ENCODE measurements at regions not wholly inside any gene's neighbourhood (a gene's known extent, or its start where the extent isn't known, plus 50 kb on each side); places are given as distances from the start of the nearest gene placed in this dataset.

DNA sequence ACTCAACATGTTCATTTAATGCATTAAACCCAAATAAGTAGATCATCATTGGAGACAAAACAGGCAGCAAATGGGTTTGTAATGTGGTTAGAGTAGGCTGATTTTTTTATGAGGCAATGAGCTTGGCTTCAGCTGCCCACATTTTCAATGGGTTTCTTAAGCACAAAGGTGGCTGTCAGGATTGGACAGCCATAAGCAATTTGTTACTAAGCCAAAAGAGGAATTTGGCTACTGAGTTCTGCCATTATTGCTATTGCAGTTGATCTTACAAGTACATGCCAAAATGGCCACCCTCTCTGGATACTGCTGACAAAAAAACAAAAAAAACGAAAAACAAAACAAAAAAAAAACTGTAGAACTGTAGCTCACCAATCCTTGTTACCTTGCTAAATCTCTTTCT, 1348.0 kb upstream of the PIK3C3 start:
- no peak for DNase-seq (ENCODE audit: low read depth in 3 of 3, low spot score in 1 of 3)

GRCh38 chr18:40583671-40584070, 1371.4 kb upstream of the PIK3C3 start:
- no peak for DNase-seq (ENCODE audit: low read depth in 3 of 3, low spot score in 1 of 3)

- no peak for DNase-seq (ENCODE audit: low read depth in 3 of 3, low spot score in 1 of 3)
Measured at GRCh38 chr18:40582105-40582504, 1372.9 kb upstream of the PIK3C3 start.

- no peak for DNase-seq (ENCODE audit: low read depth in 3 of 3, low spot score in 1 of 3)
Measured at GRCh38 chr18:40577981-40578365, 1377.1 kb upstream of the PIK3C3 start.

DNA sequence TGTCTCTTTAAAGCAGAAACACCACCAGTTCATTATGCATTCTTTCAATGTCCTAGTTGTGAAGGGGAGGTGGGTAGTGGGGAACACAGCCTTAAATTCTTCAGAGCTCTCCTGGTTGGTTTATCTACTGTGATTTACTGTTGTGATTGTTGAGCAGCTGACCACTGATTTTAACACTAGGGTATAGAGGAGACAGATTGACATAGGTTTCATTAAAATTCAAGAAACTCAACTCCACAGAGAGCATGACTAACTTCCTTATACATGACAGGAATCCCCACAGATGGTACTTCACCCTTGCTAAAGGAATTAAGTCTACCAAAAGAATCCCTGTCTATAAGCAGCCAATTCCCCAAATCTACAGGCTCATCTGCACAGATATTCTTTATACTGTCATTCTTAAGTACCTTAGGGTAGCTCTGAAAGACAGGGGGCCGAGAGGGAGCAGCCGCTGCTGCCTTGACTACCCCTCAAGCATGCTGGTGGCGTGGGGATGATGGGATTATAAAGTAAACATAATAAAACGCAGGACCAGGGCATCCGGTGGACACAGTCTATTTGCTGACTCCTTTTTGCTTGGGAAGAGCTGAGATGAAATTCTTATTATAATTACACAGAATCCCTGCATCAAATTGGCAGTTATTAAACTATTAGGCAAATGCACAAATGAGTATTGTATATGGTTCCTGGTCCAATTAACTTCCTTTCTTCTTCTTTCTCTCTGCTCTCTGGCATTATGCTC, 1377.6 kb upstream of the PIK3C3 start:
- DNase-seq (ENCODE audit: low read depth in 3 of 3, low spot score in 1 of 3), result no peak

GRCh38 chr18:40576507-40577115, 1378.4 kb upstream of the PIK3C3 start:
- no peak for DNase-seq (ENCODE audit: low read depth in 3 of 3, low spot score in 1 of 3)

GRCh38 chr18:40570615-40571014, 1384.4 kb upstream of the PIK3C3 start:
- no peak for DNase-seq (ENCODE audit: low read depth in 3 of 3, low spot score in 1 of 3)

- no peak for DNase-seq (ENCODE audit: low read depth in 3 of 3, low spot score in 1 of 3)
Measured at GRCh38 chr18:40569605-40570004, 1385.4 kb upstream of the PIK3C3 start.

GRCh38 chr18:40566510-40566844, 1388.6 kb upstream of the PIK3C3 start:
- no peak for DNase-seq (ENCODE audit: low read depth in 3 of 3, low spot score in 1 of 3)

DNA sequence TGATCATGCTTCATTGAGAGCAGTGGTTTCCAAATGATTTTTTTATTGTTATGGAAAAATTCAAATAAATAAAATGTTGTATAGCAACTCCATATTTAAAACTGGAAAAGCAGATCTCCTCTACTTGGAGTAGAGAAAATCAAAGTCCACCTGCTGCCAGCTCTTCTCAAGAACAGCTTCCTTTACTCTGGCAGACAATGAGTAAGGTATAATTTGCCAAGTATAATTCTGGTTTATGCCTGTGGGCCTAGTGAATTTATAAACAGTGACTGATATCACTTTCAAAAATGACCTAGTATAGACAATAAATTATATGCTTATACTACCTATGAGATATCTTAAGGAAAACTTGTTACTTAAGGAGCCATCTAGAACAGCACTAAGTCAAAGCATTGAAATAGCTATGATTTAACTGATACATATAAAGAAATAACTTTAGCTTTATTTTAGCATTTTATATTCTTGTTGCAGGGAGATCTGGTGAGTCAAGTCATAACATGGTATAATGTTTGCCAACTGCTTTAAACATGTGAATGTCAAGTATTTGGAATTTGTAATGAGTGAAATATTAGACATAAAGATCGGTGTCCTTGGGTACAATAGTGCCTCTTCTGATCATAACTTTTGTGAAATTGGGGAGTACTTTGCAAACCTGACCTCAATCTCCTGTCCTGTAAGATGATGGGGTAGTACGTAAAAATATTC, 1389.1 kb upstream of the PIK3C3 start:
- no peak for DNase-seq (ENCODE audit: low read depth in 3 of 3, low spot score in 1 of 3)

- DNase-seq (ENCODE audit: low read depth in 3 of 3, low spot score in 1 of 3), result no peak
Measured at GRCh38 chr18:40559556-40559955, 1395.5 kb upstream of the PIK3C3 start.

DNA sequence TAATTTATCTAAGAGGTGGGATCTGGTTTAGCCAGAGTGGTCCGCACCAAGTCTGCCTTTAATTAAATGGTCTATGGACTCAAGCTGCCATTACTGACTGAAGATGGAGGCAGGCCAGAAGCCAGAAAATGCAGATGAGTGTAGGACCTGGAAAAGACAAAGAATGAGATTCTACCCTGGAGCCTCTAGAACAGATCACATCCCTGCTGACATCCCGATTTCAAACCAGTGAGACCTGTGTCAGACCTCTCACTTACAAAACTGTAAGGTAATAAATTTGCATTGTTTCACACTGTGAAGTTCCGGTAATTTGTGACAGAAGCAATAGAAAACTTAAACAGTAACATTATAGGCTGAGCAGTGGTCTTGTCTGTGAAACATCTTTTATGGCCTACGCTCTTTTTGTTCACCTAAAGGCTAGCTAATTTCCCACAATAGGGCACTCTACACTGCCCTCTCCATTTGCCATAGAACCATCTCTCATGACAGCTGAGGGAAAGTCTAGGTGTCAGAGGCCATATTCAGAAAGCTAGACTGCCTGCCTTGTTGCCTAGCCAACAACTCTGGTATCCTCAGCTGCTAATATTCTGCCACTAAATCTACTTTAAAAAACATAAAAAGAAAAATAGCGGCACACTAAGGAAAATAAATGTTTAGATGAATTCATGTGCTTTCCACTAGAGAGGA, 1396.2 kb upstream of the PIK3C3 start:
- DNase-seq (ENCODE audit: low read depth in 3 of 3, low spot score in 1 of 3), result no peak

- no peak for DNase-seq (ENCODE audit: low read depth in 3 of 3, low spot score in 1 of 3)
Measured at GRCh38 chr18:40555914-40556313, 1399.1 kb upstream of the PIK3C3 start.

DNA sequence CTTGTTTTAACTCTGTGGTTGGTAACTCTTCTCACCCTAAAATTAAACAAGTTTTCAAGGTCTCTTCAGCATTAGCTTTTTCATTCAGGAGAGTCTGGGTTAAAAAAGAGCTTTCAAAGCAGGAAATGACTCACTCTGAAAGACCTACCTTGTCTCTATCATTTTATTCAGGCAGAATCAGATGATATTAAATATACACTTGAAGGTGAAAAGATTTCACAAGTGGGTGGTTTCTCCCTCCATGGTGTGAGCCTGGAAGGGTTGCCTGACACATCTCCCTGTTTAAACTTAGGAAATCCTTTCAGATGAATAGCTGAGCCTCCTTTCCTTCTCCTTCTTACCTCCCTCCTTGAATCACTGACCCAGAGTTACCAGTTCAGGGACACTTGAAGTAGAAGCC, 1402.0 kb upstream of the PIK3C3 start:
- DNase-seq (ENCODE audit: low read depth in 3 of 3, low spot score in 1 of 3), result no peak

DNA sequence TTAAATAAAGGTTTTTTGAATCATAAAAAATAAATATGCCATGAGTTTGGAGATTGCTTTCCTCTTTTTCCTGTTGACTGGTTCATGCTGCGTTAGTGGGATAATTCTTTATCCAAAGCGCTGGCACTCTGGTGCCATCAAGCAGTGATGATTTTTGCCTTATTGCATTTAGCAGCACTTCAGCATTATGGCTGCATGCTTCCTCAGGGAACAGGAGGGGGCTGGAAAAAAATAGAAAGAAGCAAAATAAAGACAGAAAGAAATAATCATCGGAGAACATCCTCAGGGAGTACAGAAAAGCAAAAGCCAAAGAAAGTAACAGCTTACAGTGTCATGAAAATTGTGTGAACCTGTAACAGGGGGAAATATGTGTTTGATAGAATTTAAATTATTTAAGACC, 1408.2 kb upstream of the PIK3C3 start:
- DNase-seq (ENCODE audit: low read depth in 3 of 3, low spot score in 1 of 3), result no peak

DNA sequence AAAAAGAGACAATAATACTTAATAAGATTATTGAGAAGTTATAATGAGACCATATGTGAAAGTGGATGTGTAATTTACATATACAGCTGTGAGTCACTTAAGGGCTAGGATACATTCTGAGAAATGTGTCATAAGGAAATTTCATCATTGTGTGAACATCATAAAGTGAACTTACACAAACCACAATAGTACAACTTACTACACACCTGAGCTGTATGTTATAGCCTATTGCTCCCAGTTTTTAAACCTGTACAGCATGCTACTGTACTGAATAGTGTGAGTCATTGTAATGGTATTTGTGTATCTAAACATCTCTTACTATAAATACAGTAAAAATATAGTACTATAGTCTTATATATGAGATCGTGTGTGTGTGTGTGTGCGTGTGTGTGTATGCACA, 1420.3 kb upstream of the PIK3C3 start:
- no peak for DNase-seq (ENCODE audit: low read depth in 3 of 3, low spot score in 1 of 3)

- no peak for DNase-seq (ENCODE audit: low read depth in 3 of 3, low spot score in 1 of 3)
Measured at GRCh38 chr18:40532046-40532445, 1423.0 kb upstream of the PIK3C3 start.

GRCh38 chr18:40531051-40531450, 1424.0 kb upstream of the PIK3C3 start:
- no peak for DNase-seq (ENCODE audit: low read depth in 3 of 3, low spot score in 1 of 3)

DNA sequence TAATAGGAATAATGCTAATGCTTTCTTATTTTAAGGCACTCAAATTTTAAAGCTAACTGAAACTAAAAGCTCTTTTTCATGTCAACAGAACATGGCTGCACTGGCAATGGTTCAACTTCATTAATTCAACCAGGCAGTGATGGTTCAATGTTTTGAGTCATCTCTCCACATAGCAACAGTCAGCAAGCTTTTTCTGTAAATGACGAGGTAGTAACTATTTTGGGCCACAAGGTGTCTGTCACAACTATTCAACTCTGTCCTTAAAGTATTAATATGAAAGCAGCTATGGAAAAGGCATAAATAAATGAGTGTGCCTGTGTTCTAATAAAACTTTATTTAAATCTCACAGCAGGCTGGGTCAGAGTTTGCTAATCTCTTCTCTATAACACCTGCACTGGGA, 1425.6 kb upstream of the PIK3C3 start:
- no peak for DNase-seq (ENCODE audit: low read depth in 3 of 3, low spot score in 1 of 3)

DNA sequence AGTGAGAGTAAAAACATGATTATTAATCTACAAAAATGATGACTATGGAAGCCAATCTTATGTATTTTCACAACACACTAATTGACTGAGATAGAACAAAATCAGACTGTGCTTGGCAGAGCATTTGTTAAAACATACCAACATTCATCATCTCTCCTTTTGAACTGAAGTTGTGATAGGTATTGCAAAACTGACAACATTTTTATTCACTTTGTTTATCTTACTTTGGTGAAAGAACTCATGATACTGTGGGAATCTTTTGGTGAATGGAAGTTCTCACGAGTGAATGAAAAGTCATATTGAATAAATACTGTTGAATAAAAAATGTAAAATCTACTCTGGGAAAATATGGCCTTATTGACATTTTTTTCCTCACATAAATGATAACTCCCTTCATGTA, 1430.2 kb upstream of the PIK3C3 start:
- DNase-seq (ENCODE audit: low read depth in 3 of 3, low spot score in 1 of 3), result no peak

DNA sequence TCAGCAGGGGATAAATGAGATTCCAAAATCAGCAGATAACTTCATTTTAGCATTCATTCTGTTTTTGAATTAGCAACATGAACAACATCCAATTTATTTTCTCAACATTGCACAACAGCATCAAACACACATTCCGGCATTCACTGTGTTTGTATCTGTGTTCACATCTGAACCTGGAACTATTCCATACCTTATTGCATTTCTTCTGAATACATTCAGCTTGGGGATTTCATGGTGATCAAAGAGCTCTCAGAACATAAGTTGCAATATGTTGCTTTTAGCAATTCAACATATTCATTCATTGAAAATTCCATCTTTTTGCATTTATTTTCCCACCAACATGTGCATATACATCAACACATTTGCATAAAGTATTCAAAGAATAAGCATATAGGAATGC, 1431.7 kb upstream of the PIK3C3 start:
- DNase-seq (ENCODE audit: low read depth in 3 of 3, low spot score in 1 of 3), result no peak

DNA sequence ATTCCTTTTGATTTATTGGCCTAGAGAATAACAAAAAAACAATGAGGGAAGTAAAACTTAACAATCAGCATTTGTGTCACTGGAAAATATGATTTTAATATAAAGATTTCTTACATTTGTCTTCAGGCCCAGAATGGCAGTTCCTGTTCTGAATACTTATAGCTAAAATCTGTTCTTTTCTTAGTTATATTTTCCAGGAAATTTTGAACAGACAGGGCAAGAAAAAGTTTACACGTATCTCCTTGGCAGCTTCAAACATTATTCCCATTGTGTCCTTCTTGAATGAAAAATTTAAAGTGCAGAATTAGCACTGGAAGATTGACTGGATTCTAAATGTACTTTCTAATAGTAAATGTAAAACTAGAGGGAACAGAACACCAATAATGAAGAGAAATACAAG, 1454.0 kb upstream of the PIK3C3 start:
- DNase-seq (ENCODE audit: low read depth in 3 of 3, low spot score in 1 of 3), result no peak
